Germinal center (tissue), 1 donor: ENCODE measurements at regions not wholly inside any gene's neighbourhood (a gene's known extent, or its start where the extent isn't known, plus 50 kb on each side); places are given as distances from the start of the nearest gene placed in this dataset.

ENCODE experiments used
- DNase-seq: peaks from one replicate; pipeline ENCODE4 v3.0.0; 2012; ENCODE audit warnings: mixed read lengths, low spot score

GRCh38 chr10:110375121-110375520 lies 70.4 kb upstream of the SMNDC1 start:
- no peak for DNase-seq

- DNase-seq: no peak
These were observed 71.5 kb upstream of the SMNDC1 start for GRCh38 chr10:110376021-110376766.

- no peak for DNase-seq
These were observed 72.0 kb upstream of the SMNDC1 start for GRCh38 chr10:110376767-110377160.

GRCh38 chr10:110378006-110378405 lies 73.3 kb upstream of the SMNDC1 start:
- DNase-seq: no peak

- no peak for DNase-seq
These were observed 73.9 kb upstream of the SMNDC1 start for GRCh38 chr10:110378533-110379108.

- DNase-seq: no peak
These were observed 75.1 kb upstream of the SMNDC1 start for GRCh38 chr10:110379831-110380230.

- DNase-seq: no peak
These were observed 75.6 kb upstream of the SMNDC1 start for GRCh38 chr10:110380293-110380692.

GRCh38 chr10:110382695-110383094 lies 78.0 kb upstream of the SMNDC1 start:
- no peak for DNase-seq

- DNase-seq: no peak
These were observed 82.9 kb upstream of the SMNDC1 start for GRCh38 chr10:110387617-110387982.

- DNase-seq: no peak
These were observed 83.4 kb upstream of the SMNDC1 start for GRCh38 chr10:110387983-110388686.

GRCh38 chr10:110388687-110389052 lies 84.0 kb upstream of the SMNDC1 start:
- DNase-seq: no peak

GRCh38 chr10:110389255-110389654 lies 84.5 kb upstream of the SMNDC1 start:
- no peak for DNase-seq

GRCh38 chr10:110391541-110391940 lies 86.8 kb upstream of the SMNDC1 start:
- DNase-seq: no peak

- DNase-seq: no peak
These were observed 87.4 kb upstream of the SMNDC1 start for GRCh38 chr10:110392121-110392520.

GRCh38 chr10:110392868-110393740 lies 88.4 kb upstream of the SMNDC1 start:
- DNase-seq: no peak

GRCh38 chr10:110393866-110394265 lies 89.1 kb upstream of the SMNDC1 start:
- DNase-seq: no peak

GRCh38 chr10:110394296-110394695 lies 89.6 kb upstream of the SMNDC1 start:
- no peak for DNase-seq

- no peak for DNase-seq
These were observed 90.2 kb upstream of the SMNDC1 start for GRCh38 chr10:110394898-110395297.

GRCh38 chr10:110395350-110396283 lies 90.9 kb upstream of the SMNDC1 start:
- no peak for DNase-seq

GRCh38 chr10:110396284-110396651 lies 91.5 kb upstream of the SMNDC1 start:
- DNase-seq: no peak

- DNase-seq: no peak
These were observed 93.1 kb upstream of the SMNDC1 start for GRCh38 chr10:110397856-110398255.
